SK-N-MC (cell line): ENCODE measurements at regions not wholly inside any gene's neighbourhood (a gene's known extent, or its start where the extent isn't known, plus 50 kb on each side); places are given as distances from the start of the nearest gene placed in this dataset.
"Not testable (repeated sequence)": the region's sequence is repeated elsewhere in the genome, so short reads cannot be mapped to it uniquely, and the experiment has no call there.

Source experiments
- DNase-seq: peaks from one replicate; pipeline ENCODE4 v3.0.0-alpha.2; 2011; ENCODE audit warnings: low read depth, low spot score
- H3K27ac ChIP-seq: fragments of 200-600 bp; sonication (generic); 2 replicates; pipeline ENCODE4 v1.5.1; 2016; ENCODE audit warnings: mixed run types
- H3K36me3 ChIP-seq: fragments of 200-600 bp; sonication (generic); 2 replicates; pipeline ENCODE4 v1.6.1; 2017; ENCODE audit warnings: antibody characterized with exemption, low read length, mixed read lengths; ENCODE audit not compliant: insufficient read depth
- H3K4me3 ChIP-seq: fragments of 200-600 bp; sonication (generic); 2 replicates; pipeline ENCODE4 v1.5.1; 2016
- H3K9ac ChIP-seq: fragments of 200-600 bp; sonication (generic); 2 replicates; pipeline ENCODE4 v1.8.0; 2017; ENCODE audit warnings: mixed run types, mixed read lengths; ENCODE audit not compliant: insufficient read length
- H3K9me3 ChIP-seq: fragments of 200-600 bp; sonication (generic); 2 replicates; pipeline ENCODE4 v1.6.1; 2017; ENCODE audit warnings: low read depth, mild to moderate bottlenecking, antibody characterized with exemption, low read length, moderate library complexity, mixed read lengths
- EZH2 ChIP-seq: fragments of 200-600 bp; sonication (generic); IDR thresholded peaks from one replicate; pipeline ENCODE4 v1.6.1; 2017; ENCODE audit warnings: antibody characterized with exemption
- FOXP2 ChIP-seq: optimal IDR thresholded peaks from 2 replicates; pipeline ENCODE3; 2011; ENCODE audit warnings: mild to moderate bottlenecking, moderate library complexity; ENCODE audit not compliant: insufficient read depth; ENCODE audit errors: extremely low read length, control extremely low read depth
- POLR2AphosphoS5 ChIP-seq: IDR thresholded peaks from 2 replicates; pipeline ENCODE4 v1.6.1; 2012; ENCODE audit warnings: mild to moderate bottlenecking, low read depth, low read length, borderline replicate concordance

- DNase-seq, result no peak
Observed at GRCh38 chr4:174066611-174067205, 216.8 kb downstream of the FBXO8 start.

GRCh38 chr4:174062831-174063230, 220.6 kb downstream of the FBXO8 start:
- Histone ChIP-seq H3K9ac (no peak overlapping the region), H3K4me3 (no peak overlapping the region), H3K27ac (no peak overlapping the region), H3K9me3 (no peaks in the 10 kb centered on the region), H3K36me3 (no peaks in the 10 kb centered on the region)
- TF ChIP-seq EZH2 (no peak), FOXP2 (no peak), POLR2AphosphoS5 (no peak)
- no peak for DNase-seq

More at GRCh38 chr4:174066611-174067205, 216.8 kb downstream of the FBXO8 start:
- Histone ChIP-seq H3K4me3 (no peak overlapping the region), H3K27ac (no peak overlapping the region), H3K36me3 (no peaks in the 10 kb centered on the region), H3K9me3 (no peaks in the 10 kb centered on the region), H3K9ac (no peak overlapping the region)
- no peak for TF ChIP-seq POLR2AphosphoS5
- no peak for TF ChIP-seq EZH2
- TF ChIP-seq FOXP2, result no peak

GRCh38 chr4:174061026-174061425, 222.4 kb downstream of the FBXO8 start:
- TF ChIP-seq POLR2AphosphoS5 (no peak), FOXP2 (no peak), EZH2 (no peak)
- H3K9me3 ChIP-seq, result no peaks in the 10 kb centered on the region; the same call in 1 of the 2 replicates
- H3K36me3 ChIP-seq, result no peaks in the 10 kb centered on the region
- H3K9ac ChIP-seq, result no peak overlapping the region
- no peak for DNase-seq
- H3K27ac ChIP-seq, result no peak overlapping the region
- no peak overlapping the region for H3K4me3 ChIP-seq

- TF ChIP-seq POLR2AphosphoS5 (no peak), EZH2 (no peak), FOXP2 (no peak)
- no peak for DNase-seq
- no peak overlapping the region for H3K4me3 ChIP-seq
- no peak overlapping the region for H3K27ac ChIP-seq
- no peaks in the 10 kb centered on the region; the same call in 1 of the 2 replicates for H3K9me3 ChIP-seq
- H3K9ac ChIP-seq, result no peak overlapping the region
- H3K36me3 ChIP-seq, result no peaks in the 10 kb centered on the region
Observed at GRCh38 chr4:174058846-174059245, 224.6 kb downstream of the FBXO8 start.

GRCh38 chr4:174056959-174057358, 226.5 kb downstream of the FBXO8 start:
- no peaks in the 10 kb centered on the region; the same call in 1 of the 2 replicates for H3K9me3 ChIP-seq
- no peak for DNase-seq
- no peaks in the 10 kb centered on the region for H3K36me3 ChIP-seq
- no peak overlapping the region for H3K9ac ChIP-seq
- no peak overlapping the region for H3K4me3 ChIP-seq
- TF ChIP-seq FOXP2, result no peak
- no peak for TF ChIP-seq EZH2
- no peak for TF ChIP-seq POLR2AphosphoS5
- H3K27ac ChIP-seq, result no peak overlapping the region

- TF ChIP-seq EZH2 (no peak), FOXP2 (no peak), POLR2AphosphoS5 (no peak)
- Histone ChIP-seq H3K9ac (no peak overlapping the region), H3K9me3 (no peaks in the 10 kb centered on the region; the same call in 1 of the 2 replicates), H3K27ac (no peak overlapping the region), H3K36me3 (no peaks in the 10 kb centered on the region), H3K4me3 (no peak overlapping the region)
- DNase-seq, result no peak
Observed at GRCh38 chr4:174055344-174055743, 228.1 kb downstream of the FBXO8 start.

- TF ChIP-seq FOXP2 (no peak), POLR2AphosphoS5 (no peak), EZH2 (no peak)
Observed at GRCh38 chr4:174053895-174054294, 229.6 kb downstream of the FBXO8 start.

GRCh38 chr4:174047363-174047762, 236.1 kb downstream of the FBXO8 start:
- Histone ChIP-seq H3K36me3 (no peaks in the 10 kb centered on the region), H3K9me3 (no peaks in the 10 kb centered on the region; the same call in 1 of the 2 replicates), H3K27ac (peak overlapping the region; percentile 11; the same call in 1 of the 2 replicates), H3K9ac (peak overlapping the region; percentile 14), H3K4me3 (peak overlapping the region; percentile 20; the same call in 1 of the 2 replicates)
- TF ChIP-seq FOXP2 (no peak), EZH2 (no peak), POLR2AphosphoS5 (no peak)
- DNase-seq, result no peak

More at GRCh38 chr4:174053895-174054294, 229.6 kb downstream of the FBXO8 start:
- no peak overlapping the region for H3K27ac ChIP-seq
- no peaks in the 10 kb centered on the region; the same call in 1 of the 2 replicates for H3K9me3 ChIP-seq
- H3K4me3 ChIP-seq, result no peak overlapping the region
- no peaks in the 10 kb centered on the region for H3K36me3 ChIP-seq
- H3K9ac ChIP-seq, result no peak overlapping the region
- no peak for DNase-seq

- not testable (repeated sequence) for H3K9ac ChIP-seq, H3K36me3 ChIP-seq, H3K4me3 ChIP-seq, DNase-seq, H3K27ac ChIP-seq, H3K9me3 ChIP-seq
Observed at GRCh38 chr4:174045829-174046228, 237.6 kb downstream of the FBXO8 start.
